Ectodermal cell (in vitro differentiated cells): ENCODE measurements at regions not wholly inside any gene's neighbourhood (a gene's known extent, or its start where the extent isn't known, plus 50 kb on each side); places are given as distances from the start of the nearest gene placed in this dataset.

Experiments used
- H3K27ac ChIP-seq: 2 replicates; pipeline ENCODE4 v1.7.0; 2013; ENCODE audit warnings: mild to moderate bottlenecking, low read depth, low read length; ENCODE audit not compliant: insufficient read depth, poor library complexity, severe bottlenecking
- H3K27me3 ChIP-seq: 2 replicates; pipeline ENCODE4 v1.7.0; 2013; ENCODE audit warnings: mild to moderate bottlenecking, low read length; ENCODE audit not compliant: insufficient read depth, control insufficient read depth, poor library complexity, severe bottlenecking
- H3K36me3 ChIP-seq: one replicate; pipeline ENCODE4 v1.7.0; 2013; ENCODE audit warnings: low read length; ENCODE audit not compliant: control insufficient read depth, insufficient read depth
- H3K4me1 ChIP-seq: one replicate; pipeline ENCODE4 v1.7.0; 2013; ENCODE audit warnings: low read length; ENCODE audit not compliant: control insufficient read depth, insufficient read depth
- H3K4me3 ChIP-seq: 2 replicates; pipeline ENCODE4 v1.7.0; 2013; ENCODE audit warnings: low read depth, low read length, control low read depth; ENCODE audit not compliant: insufficient read depth
- H3K9me3 ChIP-seq: 2 replicates; pipeline ENCODE4 v1.7.0; 2013; ENCODE audit warnings: mild to moderate bottlenecking, low read length, moderate library complexity; ENCODE audit not compliant: control insufficient read depth
- WGBS, 2 experiments: methylation state at CpG; one replicate each; pipeline ENCODE4 v1.1.7; 2013; ENCODE audit warnings: missing lambda C conversion rate in 2 of 2; 5-methylcytosine and 5-hydroxymethylcytosine counted together

GRCh38 chr6:24072038-24072746, 53.8 kb upstream of the NRSN1 start:
- WGBS, 2 experiments: 91 to 96% methylated on average over 6 of the region's 6 CpGs
- no peak overlapping the region for H3K4me3 ChIP-seq
- no peaks in the 10 kb centered on the region for H3K9me3 ChIP-seq
- H3K27me3 ChIP-seq: no peaks in the 10 kb centered on the region
- H3K27ac ChIP-seq: no peak overlapping the region
- no peaks in the 10 kb centered on the region for H3K36me3 ChIP-seq
- no peaks in the 10 kb centered on the region for H3K4me1 ChIP-seq

DNA sequence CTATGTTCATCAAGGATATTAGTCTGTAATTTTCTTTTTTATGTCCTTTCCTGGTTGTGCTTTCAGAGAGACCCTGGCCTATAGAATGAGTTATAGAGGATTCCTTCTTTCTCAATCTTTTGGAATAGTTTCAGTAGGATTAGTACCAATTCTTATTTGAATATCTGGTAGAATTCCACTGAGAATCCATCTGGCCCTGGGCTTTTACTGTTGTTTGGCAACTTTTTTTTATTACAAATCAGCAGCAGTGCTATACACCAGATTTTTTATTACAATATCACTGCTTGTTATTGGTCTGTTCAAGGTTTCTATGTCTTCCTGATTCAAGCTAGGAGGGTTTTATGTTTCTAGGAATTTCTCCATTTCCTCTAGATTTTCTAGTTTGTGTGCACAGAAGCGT, 50.0 kb upstream of the NRSN1 start:
- Histone ChIP-seq H3K27ac (no peak overlapping the region), H3K4me1 (no peaks in the 10 kb centered on the region), H3K27me3 (no peaks in the 10 kb centered on the region), H3K4me3 (no peak overlapping the region), H3K9me3 (no peaks in the 10 kb centered on the region), H3K36me3 (no peaks in the 10 kb centered on the region)
- 88% methylated on average over 1 of the region's 1 CpG; no CpG with 5 or more reads in 1 of the 2 experiments for whole genome bisulfite sequencing, 2 experiments
